CD4-positive, alpha-beta T cell (primary cell): ENCODE measurements at regions not wholly inside any gene's neighbourhood (a gene's known extent, or its start where the extent isn't known, plus 50 kb on each side); places are given as distances from the start of the nearest gene placed in this dataset.

ENCODE experiments used
- ATAC-seq: fragments of 200-7000 bp; cut with Tn5 transposase; one replicate; pipeline ENCODE4 v1.10.0; 2022; ENCODE audit warnings: mild to moderate bottlenecking; ENCODE audit not compliant: poor library complexity
- CTCF ChIA-PET: fragments of 350-600 bp; sonication (Branson Sonifier 250); formaldehyde crosslinking; loops from one replicate; lab custom pipeline; 2021; ENCODE audit warnings: antibody characterized with exemption, inconsistent platforms; lab: Charles Lee
- POLR2A ChIA-PET: fragments of 350-600 bp; sonication (Branson Sonifier 250); formaldehyde crosslinking; loops from one replicate; lab custom pipeline; 2021; ENCODE audit warnings: antibody characterized with exemption, inconsistent platforms; lab: Charles Lee
- DNase-seq, 14 experiments: peaks; one replicate each; pipeline ENCODE4 v3.0.0-alpha.2; 2013 to 2020; ENCODE audit warnings: mixed read lengths in 2 of 14
- H3K27ac ChIP-seq, 2 donors: one replicate each; pipeline versions ENCODE4 v1.5.1 to v1.7.0; 2013; ENCODE audit warnings: low read length in 2 of 2, low read depth in 1 of 2, mild to moderate bottlenecking in 1 of 2
- H3K27me3 ChIP-seq, 2 experiments: 1 replicate in 1 of 2; 2 replicates in 1 of 2; pipeline versions ENCODE4 v1.6.1 to v1.7.0; 2013; ENCODE audit warnings: low read length in 2 of 2, control low read depth in 1 of 2, mild to moderate bottlenecking in 1 of 2, moderate library complexity in 1 of 2; ENCODE audit not compliant: insufficient read depth in 2 of 2, control insufficient read depth in 1 of 2
- H3K36me3 ChIP-seq: one replicate; pipeline ENCODE4 v1.6.1; 2013; ENCODE audit warnings: low read length, control low read depth; ENCODE audit not compliant: insufficient read depth
- H3K4me1 ChIP-seq: one replicate; pipeline ENCODE4 v1.6.1; 2013; ENCODE audit warnings: low read length, control low read depth; ENCODE audit not compliant: insufficient read depth
- H3K4me3 ChIP-seq: one replicate; pipeline ENCODE4 v1.5.1; 2013; ENCODE audit warnings: mild to moderate bottlenecking, low read length, moderate library complexity
- H3K9me3 ChIP-seq, 2 experiments: 1 replicate in 1 of 2; 2 replicates in 1 of 2; pipeline versions ENCODE4 v1.6.1 to v1.7.0; 2013; ENCODE audit warnings: low read length in 2 of 2, mild to moderate bottlenecking in 2 of 2, control low read depth in 1 of 2, moderate library complexity in 1 of 2; ENCODE audit not compliant: control insufficient read depth in 1 of 2, insufficient read depth in 1 of 2
- H3K27ac Mint-ChIP-seq: one replicate; pipeline ENCODE4 v1.8.0; 2020; ENCODE audit warnings: mixed read lengths
- H3K27me3 Mint-ChIP-seq: one replicate; pipeline ENCODE4 v1.8.0; 2021; ENCODE audit warnings: mixed read lengths
- H3K36me3 Mint-ChIP-seq: one replicate; pipeline ENCODE4 v1.8.0; 2021; ENCODE audit warnings: low read depth, mixed read lengths
- H3K4me1 Mint-ChIP-seq: one replicate; pipeline ENCODE4 v1.8.0; 2021; ENCODE audit warnings: low read depth, mixed read lengths
- H3K4me3 Mint-ChIP-seq: one replicate; pipeline ENCODE4 v1.8.0; 2020; ENCODE audit warnings: mild to moderate bottlenecking, mixed read lengths
- H3K9me3 Mint-ChIP-seq: one replicate; pipeline ENCODE4 v1.8.0; 2020; ENCODE audit warnings: mixed read lengths
- CTCF ChIP-seq: fragments of 200-600 bp; IDR thresholded peaks from one replicate; pipeline ENCODE4 v1.8.0; 2022; ENCODE audit warnings: antibody characterized with exemption, mild to moderate bottlenecking
- intact Hi-C, 2 experiments: fragments of 100-400 bp; cut with DNase I in 1 of 2; cut with micrococcal nuclease in 1 of 2; formaldehyde crosslinking; loops; one replicate each; pipeline versions ENCODE4 v1.15.1 to v1.9.0; 2023 to 2025; cut with DNase I, micrococcal nuclease

- no peaks in the 10 kb centered on the region for H3K9me3 Mint-ChIP-seq
- no peak overlapping the region for H3K27ac Mint-ChIP-seq
- CTCF ChIA-PET, result no interaction called here
- Histone ChIP-seq H3K36me3 (no peaks in the 10 kb centered on the region), H3K9me3 (no peaks in the 10 kb centered on the region), H3K4me1 (no peaks in the 10 kb centered on the region), H3K4me3 (no peak overlapping the region), H3K27me3 (peaks cover 0 to 3% of the 10 kb centered on the region in 2 experiments), H3K27ac (no peak overlapping the region)
- TF ChIP-seq CTCF, result no peak
- DNase-seq (no peak), ATAC-seq (no peak)
- POLR2A ChIA-PET, result no interaction called here
- H3K36me3 Mint-ChIP-seq, result no peaks in the 10 kb centered on the region
- H3K27me3 Mint-ChIP-seq, result no peaks in the 10 kb centered on the region
- no peak overlapping the region for H3K4me3 Mint-ChIP-seq
- intact Hi-C loops, result no loop called here
- no peaks in the 10 kb centered on the region for H3K4me1 Mint-ChIP-seq
These were observed 155.7 kb upstream of the TMEM72 start for GRCh38 chr10:44755481-44755880.

- Histone ChIP-seq H3K36me3 (no peaks in the 10 kb centered on the region), H3K4me1 (no peaks in the 10 kb centered on the region), H3K4me3 (no peak overlapping the region), H3K9me3 (no peaks in the 10 kb centered on the region), H3K27ac (no peak overlapping the region), H3K27me3 (peaks cover 3% of the 10 kb centered on the region in 2 experiments)
- H3K27me3 Mint-ChIP-seq, result no peaks in the 10 kb centered on the region
- ChIA-PET CTCF (no interaction called here), POLR2A (no interaction called here)
- H3K27ac Mint-ChIP-seq, result no peak overlapping the region
- H3K4me3 Mint-ChIP-seq, result no peak overlapping the region
- ATAC-seq (no peak), DNase-seq (no peak)
- no peaks in the 10 kb centered on the region for H3K9me3 Mint-ChIP-seq
- H3K36me3 Mint-ChIP-seq, result no peaks in the 10 kb centered on the region
- H3K4me1 Mint-ChIP-seq, result no peaks in the 10 kb centered on the region
- intact Hi-C loops, result no loop called here
- TF ChIP-seq CTCF, result no peak
These were observed 154.9 kb upstream of the TMEM72 start for GRCh38 chr10:44756216-44756615.

- Mint-ChIP-seq H3K27ac (no peak overlapping the region), H3K4me1 (no peaks in the 10 kb centered on the region), H3K27me3 (peaks cover 4% of the 10 kb centered on the region), H3K9me3 (no peaks in the 10 kb centered on the region), H3K4me3 (no peak overlapping the region), H3K36me3 (no peaks in the 10 kb centered on the region)
- Histone ChIP-seq H3K4me1 (no peaks in the 10 kb centered on the region), H3K9me3 (no peaks in the 10 kb centered on the region), H3K36me3 (no peaks in the 10 kb centered on the region), H3K27me3 (peaks cover 3% of the 10 kb centered on the region in 2 experiments), H3K4me3 (no peak overlapping the region), H3K27ac (no peak overlapping the region)
- no peak for TF ChIP-seq CTCF
- intact Hi-C loops, result no loop called here
- ChIA-PET POLR2A (no interaction called here), CTCF (no interaction called here)
- DNase-seq (no peak), ATAC-seq (no peak)
These were observed 153.5 kb upstream of the TMEM72 start for GRCh38 chr10:44757551-44758205.
